ENCODE measurements at regions not wholly inside any gene's neighbourhood (a gene's known extent, or its start where the extent isn't known, plus 50 kb on each side); places are given as distances from the start of the nearest gene placed in this dataset.

DNA sequence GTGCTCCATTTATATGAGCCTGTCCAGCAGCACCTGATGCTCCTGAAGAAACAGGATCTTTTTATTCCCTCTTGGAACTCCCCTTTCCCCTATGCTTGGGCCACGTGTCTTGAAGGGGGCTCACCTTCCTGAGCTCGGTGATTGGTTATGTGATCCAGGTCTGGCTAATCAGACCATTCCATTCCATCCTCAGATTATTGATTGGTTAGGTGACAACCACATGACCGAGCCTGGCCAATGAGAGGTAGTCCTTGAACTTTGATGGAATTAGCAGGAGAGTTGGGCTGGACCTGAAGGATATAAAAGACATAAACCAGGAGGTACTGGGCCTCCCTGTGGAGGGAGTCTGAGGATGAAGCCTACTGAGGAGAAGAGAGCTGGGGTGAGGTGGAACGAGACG is 216.6 kb upstream of the LHX5 start:
- H3K4me3 ChIP-seq (ENCODE audit: low read depth, low read length), result no peak overlapping the region

DNA sequence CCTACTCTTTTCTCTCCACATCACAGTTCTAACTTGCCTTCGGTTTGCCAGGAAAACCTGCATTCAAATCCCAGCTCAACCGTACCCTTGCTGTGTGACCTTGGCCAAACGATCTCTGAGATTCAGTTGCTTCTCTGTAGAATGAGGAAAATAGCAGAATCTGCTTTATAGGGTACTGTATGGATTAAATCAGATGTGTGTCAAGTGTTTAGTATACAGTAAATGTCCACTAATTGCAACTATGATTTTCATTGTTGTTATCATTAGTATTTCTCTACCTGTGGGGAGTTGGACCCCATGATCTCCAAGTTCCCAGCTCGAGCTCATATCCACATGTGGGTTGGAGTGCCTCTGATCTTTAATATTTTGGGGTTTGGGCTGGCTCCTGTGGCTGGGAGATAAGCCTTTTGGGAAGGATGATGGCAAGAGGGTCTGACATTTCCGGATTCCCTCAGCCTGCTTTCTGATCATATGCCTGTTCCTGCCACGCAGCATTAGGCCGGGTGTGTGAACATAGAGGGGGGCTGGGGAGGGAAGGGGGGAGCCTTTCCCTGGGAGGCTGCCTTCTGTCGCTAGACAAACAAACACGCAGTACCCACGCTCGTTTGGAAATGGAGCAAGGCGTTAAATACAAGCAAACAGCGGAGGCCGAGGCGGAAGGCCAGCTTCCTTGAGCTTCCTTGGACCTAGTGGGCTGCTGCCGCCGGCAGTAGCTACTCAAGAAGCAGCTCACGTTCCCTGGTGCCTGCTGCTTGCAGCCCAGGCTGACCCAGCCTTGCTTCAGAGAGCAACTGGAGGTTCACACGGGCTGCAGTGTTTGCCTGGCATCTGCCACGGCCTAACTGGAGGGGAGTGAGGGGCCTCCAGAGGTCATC is 213.5 kb upstream of the LHX5 start:
- no peak overlapping the region for H3K4me3 ChIP-seq (ENCODE audit: low read depth, low read length)

DNA sequence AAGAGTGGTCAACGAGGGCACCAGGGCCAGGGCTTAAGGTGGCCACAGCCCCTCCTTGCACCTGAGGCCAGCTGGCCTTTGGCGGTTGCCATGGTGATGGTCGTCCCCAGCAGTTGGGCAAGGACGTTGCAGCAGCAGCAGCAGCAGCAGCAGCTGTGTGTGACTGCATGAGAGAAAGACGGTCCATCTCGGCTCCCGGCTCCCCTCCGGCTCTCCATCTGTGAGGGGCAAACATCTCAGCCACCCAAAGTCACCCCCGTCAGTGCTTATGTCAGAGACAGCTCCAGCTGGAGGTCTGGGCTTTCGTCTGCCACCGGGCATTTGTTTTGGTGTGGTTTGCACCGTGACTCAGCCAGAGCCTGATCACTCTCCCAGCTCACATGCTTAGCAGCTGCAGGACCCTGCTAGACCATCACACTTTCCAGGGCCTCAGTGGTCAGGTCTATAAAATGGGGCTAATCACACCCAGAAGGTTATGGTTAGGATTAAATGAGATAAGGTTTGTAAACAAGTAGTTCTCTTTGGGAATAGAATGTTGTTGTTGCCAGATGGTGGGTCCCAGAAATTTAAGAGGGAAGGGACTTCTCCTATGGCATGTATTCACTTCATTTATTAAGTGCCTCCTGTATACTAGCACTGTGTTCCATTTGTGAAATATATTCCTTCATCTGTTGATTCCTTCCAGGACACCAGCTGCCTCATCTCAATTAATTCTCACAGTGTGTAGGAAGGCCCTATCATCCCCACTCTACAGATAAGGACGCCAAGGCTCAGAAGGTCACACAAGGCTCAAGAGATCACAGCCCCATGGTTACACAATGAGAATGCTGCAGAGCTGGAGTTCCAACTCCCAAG is 212.6 kb upstream of the LHX5 start:
- no peak overlapping the region for H3K4me3 ChIP-seq (ENCODE audit: low read depth, low read length)

DNA sequence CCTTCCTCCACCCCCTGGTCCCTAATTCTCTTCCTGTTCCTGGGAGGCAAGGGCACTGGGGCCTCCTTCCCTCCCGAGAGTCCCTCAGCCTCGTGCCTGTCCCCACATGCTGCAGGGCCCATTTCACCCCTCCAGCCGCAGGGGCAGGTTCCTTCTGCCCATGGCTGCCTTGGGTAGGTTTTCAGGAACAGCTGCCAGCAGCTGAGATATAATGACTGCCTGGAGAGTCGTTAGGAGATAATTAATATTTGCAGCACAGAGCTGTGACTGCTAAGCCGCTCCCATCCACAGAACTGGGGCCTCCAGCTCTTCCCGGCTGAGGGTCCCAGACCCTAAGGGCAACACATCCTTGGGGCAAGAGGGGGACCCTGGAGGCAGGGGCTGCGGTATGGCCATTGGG is 211.9 kb upstream of the LHX5 start:
- no peak overlapping the region for H3K4me3 ChIP-seq (ENCODE audit: low read depth, low read length)

DNA sequence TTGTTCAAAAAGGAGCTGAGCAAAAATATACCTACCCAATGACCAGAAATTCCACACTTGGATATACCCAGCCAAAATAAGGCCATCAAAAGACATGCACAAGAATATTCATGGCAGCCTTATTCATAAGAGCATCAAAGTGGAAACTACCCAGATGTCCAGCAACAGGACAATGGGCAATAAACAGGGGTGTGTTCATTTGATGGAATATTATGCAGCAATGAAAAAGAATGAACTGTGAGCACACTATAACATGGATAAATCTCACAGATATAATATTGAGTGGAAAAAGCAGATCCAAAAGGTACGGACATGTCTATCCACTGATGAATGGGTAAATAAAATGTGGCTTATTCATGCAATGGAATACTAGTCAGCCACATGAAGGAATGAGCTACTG is 209.2 kb upstream of the LHX5 start:
- no peak overlapping the region for H3K4me3 ChIP-seq (ENCODE audit: low read depth, low read length)

DNA sequence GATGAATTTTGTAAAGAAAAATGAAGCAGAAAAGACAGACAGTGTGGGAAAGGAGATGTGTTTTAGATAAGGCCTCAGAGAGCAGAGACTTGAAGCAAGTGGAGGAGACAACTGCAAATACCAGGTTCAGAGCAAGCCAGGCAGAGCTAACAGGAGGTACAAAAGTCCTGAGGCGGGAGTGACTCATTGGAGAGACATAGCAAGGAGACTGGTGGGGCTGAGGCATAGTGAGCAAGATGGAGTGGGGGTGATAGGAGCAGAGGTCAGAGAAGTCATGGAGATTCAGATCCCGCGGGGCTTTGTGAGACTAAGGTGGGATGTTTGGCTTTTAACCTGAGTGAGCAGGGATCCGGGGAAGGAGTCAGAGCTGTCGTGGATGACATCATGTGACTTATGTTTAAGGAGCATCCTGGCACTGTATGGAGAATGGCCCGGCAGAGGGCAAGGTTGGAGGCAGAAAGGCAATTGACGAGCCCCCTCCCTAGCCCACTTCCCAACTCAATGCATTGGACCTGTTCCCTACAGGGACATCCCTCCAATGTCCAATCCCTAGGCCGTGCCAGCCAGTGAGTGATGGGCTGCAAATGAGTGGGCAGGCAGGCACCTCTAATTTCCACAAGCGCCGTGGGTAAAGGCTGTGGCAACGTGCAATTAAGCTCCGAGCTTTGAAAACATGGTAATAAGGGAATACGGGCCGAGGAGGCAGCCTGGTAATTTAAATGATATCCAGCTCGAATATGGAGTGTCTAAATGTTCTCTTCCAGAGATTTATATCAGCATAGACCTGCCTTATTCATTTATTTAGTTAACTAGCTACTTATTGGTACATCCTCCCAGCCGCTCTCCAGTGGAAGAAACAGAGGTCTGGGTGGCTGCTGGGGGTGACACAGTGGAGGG is 206.8 kb upstream of the LHX5 start:
- no peak overlapping the region for H3K4me3 ChIP-seq (ENCODE audit: low read depth, low read length)

DNA sequence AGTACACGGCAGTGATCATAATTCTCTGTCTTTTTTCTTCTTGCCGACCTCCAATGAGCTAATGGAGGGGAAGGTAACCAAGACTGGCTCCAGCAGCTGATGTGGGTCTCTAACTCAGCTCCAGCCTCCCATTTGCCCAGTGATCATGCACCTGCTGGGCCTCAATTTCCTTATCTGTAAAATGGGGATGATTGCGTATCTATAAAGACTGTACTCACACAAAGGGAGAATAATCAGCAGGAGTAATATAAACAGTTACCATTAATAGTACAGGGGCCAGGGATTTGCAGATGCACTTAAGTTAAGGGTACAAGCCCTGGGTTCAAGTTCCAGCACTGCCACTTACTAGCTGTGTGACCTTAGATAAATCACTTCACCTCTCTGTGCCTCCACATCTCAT is 204.9 kb upstream of the LHX5 start:
- no peak overlapping the region for H3K4me3 ChIP-seq (ENCODE audit: low read depth, low read length)

DNA sequence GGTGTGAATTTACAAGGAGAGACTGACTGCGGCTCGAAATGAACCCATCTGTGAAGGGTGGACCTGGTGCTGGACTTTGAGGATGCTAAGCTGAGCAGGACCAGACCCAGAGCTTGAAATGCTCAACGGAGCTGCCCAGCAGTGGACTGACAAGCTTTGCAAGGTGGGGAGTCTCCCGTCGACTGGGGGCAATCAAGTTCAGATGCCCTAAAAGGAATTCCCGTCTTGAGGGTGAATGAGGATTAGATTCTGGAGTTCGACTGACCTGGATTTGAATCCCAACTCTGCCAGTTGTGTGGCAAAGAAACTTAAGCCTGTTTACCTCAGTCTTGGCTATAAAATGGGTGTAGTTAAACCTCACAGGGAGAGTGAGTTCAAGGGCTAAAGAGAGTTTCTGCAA is 204.4 kb upstream of the LHX5 start:
- H3K4me3 ChIP-seq (ENCODE audit: low read depth, low read length), result no peak overlapping the region

DNA sequence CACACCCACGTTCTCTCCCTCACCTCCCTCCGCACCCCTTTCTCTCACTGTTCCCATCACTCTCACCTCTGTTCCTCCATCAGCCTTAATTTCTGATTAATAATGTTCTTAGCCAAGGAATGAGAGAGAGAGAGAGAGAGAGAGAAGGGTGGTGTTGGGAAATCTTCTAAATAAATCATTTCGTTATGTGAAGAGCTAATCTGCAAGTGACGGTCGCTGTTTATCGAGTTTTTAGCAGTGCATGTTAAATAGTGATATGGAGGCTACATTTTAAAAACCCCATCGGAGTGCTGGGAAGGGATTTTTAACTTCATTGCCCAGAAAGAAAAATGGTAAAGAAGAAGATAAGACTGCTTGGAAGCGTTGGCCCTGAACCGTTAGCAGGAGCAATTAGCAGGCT is 203.3 kb upstream of the LHX5 start:
- H3K4me3 ChIP-seq (ENCODE audit: low read depth, low read length), result no peak overlapping the region

DNA sequence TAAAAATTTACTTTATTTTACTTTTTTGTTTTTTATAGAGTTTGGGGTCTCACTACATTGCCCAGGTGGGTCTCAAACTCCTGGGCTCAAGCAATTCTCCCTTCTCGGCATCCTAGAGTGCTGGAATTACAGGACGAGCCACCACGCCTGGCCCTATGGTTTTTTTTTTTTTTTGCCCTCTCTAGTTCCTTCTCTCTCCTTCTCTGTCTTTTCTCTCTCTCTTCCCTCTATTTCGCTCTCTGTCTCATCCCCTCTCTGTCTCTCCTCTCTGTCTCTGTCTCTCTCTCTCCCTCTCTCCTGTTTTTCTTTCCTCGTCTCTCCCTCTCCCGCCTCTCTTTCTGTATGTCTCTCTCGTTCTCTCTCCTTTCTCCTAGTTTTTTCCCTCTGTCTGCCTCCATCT is 202.6 kb upstream of the LHX5 start:
- no peak overlapping the region for H3K4me3 ChIP-seq (ENCODE audit: low read depth, low read length)

DNA sequence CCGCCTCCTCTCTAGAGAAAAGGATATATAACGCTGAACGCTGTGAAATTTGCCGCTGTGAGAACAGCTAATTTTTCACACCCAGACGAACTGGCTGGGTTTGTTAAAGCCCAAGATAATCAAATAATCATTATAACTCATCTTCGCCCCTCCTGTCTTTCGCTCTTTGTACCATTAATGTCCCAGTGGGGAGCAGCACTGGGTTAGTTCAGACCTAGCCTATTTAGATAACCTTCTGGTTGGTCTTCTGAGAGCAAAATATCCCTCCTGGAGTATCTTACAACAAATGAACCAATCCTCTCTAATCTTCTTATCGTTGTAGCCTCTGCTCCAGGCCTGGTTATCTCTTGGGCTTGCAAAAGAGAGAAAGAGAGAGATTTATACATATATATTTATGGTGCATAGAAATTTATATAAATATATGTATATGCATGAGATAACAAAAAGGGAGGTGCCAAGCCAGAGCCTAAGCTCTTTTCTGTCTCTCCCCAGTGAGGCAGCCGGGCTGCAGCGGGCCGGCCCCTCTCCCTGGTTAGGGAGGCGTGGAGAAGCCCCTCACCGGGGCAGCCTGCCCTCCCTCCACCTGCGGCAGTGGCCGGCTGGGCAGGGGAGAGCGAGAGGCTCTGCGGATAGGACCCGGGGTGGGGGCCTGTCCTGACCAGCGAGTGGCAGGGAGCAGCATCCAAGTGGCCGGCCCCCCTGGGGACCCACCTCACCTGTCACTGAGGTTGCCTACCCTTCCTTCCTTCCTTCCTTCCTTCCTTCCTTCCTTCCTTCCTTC is 202.0 kb upstream of the LHX5 start:
- no peak overlapping the region for H3K4me3 ChIP-seq (ENCODE audit: low read depth, low read length)

DNA sequence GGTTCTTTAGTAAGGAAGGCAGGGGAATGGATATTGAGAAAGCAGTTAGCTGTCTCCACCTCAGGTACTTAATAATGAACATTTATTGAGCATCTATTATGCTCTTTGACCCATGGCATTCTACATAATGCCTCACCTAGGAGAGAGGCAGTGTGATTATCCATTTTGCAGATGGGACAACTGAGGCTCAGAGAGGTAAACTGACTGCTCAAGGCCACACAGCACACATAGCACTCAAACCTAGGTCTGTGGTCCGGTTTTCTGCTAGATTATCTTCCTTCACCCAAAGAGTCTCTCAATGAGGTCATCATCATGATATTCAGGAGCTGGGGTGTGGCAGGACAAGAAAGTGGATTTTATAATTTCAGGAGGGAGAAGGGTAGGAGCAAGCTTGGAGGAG is 199.1 kb upstream of the LHX5 start:
- H3K4me3 ChIP-seq (ENCODE audit: low read depth, low read length), result no peak overlapping the region

DNA sequence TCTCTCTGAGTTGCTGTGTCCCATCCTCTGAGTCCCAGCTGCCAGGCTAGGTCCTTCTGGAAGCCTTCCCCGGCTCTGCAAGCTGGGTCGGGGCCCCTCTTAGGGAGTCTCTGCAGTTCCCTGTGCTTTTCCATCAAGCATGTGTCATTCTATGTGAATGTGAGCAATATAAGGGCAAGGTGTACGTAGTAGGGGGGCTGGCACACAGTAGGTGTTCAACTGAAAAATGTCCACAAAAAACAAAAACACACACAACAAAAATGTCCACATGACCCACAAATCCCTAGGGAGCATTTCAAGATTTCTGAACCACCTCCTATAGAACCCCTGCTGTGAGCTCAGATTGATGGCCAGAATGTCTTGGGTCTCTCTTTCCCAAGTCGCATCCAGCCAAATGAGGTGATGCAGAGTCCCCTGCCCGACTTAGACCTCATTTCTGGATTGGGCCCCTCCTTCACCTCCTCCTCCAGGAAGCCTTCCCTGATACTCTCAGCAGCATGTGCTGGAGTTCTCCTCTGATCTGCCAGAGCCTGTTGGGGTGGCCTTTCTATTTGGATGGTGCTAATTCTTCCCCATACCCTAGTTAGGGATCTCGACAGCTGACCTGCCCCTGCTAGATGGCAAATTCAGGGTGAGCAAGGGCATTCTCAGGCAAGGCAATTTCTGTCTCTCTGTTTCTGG is 196.1 kb upstream of the LHX5 start:
- no peak overlapping the region for H3K4me3 ChIP-seq (ENCODE audit: low read depth, low read length)

DNA sequence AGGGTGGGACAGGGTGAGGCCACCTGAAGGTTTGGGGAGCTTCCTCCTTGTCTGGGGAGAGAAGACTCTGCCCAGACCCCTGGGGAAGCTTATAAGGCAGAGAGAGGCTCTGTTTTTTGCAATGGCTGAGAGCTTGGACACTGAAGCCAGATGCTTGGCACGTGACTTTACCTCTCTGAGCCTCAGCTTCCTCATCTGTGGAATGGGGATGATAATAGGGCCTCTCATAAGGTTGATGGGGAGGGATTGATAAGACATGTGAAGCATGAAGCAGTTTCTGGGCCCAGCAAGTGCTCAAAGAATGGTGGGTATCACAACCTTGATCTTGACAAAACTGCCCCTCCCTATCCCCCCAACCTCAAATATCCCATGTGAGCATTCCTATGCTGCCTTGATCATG is 195.4 kb upstream of the LHX5 start:
- H3K4me3 ChIP-seq (ENCODE audit: low read depth, low read length), result no peak overlapping the region

DNA sequence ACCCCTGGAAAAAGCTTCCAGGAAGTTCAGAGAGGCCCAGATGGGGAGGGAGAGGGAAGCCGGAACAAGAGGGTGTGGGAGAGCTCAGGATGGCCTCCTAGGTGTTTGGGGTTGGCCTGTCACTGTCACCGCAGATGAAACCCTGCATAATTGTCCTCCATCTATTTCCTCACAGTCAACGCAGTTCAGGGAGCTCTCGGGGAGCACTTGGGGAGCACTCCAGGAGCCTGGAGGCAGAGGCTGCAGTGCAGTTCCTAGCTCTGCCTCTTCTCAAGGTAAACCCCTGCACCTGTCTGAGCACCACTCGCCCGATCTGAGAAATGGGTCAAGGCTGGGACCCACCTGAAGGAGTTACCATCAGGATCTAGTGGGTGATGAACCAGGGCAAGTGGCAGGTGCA is 194.6 kb upstream of the LHX5 start:
- H3K4me3 ChIP-seq (ENCODE audit: low read depth, low read length), result no peak overlapping the region

DNA sequence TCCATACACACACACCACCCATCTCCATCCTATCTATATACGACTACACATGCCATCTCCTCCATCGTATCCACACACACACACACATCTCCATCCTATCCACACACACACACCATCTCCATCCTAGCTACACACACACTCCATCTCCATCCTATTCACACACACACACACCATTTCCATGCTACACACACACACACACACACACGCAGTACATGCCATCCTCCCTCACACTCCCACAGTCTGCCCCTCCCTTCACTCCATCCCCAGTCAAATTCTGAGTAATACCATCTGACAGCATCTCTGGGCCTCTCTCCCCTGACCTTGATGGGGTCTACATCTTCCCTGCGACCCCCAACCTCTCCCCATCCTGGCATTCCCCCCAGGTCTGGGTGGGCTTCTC is 193.8 kb upstream of the LHX5 start:
- H3K4me3 ChIP-seq (ENCODE audit: low read depth, low read length), result no peak overlapping the region

DNA sequence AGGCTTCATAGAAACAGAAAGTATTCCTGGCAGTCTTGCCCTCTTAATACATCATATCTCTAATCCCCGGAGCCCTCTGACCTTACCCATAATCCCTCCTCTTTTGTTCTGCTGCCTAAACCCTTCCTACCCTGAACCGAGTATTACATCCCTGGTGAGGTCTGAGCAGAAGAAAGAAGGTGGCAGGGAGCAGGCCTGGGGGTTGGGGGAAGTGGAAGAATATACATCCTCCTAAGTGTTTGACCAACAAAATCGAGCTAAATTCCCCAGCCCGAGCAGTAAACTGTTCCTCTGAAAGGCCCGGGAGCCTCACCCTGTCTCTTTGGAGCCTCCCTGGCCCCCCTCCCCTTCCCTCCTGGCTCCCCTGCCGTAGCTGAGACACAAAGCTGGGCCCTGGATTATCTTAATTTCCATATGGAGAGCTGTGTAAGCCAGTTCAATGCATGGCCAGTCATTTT is 192.6 kb upstream of the LHX5 start:
- no peak overlapping the region for H3K4me3 ChIP-seq (ENCODE audit: low read depth, low read length)

DNA sequence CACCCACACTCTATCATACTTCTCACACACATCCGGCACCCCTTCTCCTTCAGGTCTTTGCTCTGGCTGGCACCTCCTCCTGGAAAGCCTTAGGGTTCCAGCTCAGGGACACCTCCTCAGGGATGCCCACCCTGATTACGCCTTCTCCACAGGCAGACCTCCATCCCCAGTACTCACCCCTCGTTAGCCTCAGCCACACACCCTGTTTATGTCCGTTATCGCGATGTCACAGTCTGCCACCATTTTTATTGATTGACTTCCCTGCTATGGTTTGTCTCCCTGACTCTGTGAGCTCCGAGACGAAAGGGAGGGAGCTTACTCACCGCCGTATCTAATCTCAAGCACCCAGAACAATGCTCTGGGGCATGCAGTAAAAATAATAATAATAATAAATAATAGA is 191.7 kb upstream of the LHX5 start:
- H3K4me3 ChIP-seq (ENCODE audit: low read depth, low read length), result no peak overlapping the region

DNA sequence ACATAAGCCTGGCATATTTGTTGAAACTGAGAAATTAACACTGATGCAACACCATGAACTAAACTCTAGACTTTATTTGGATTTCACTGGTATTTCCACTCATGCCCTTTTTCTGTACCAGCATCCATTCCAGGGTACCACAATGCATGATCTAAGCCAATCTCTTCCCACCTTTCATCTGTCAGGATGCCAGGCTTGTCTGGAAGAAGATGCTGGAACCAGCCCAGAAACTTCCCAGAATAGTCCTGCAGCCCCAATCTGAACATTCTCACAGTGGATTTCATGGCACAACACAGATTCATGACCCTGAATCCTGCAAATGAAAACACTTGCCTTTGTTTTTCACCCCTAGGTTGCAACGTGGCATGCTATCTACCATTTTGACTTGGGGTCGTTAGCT is 189.3 kb upstream of the LHX5 start:
- H3K4me3 ChIP-seq (ENCODE audit: low read depth, low read length), result no peak overlapping the region

DNA sequence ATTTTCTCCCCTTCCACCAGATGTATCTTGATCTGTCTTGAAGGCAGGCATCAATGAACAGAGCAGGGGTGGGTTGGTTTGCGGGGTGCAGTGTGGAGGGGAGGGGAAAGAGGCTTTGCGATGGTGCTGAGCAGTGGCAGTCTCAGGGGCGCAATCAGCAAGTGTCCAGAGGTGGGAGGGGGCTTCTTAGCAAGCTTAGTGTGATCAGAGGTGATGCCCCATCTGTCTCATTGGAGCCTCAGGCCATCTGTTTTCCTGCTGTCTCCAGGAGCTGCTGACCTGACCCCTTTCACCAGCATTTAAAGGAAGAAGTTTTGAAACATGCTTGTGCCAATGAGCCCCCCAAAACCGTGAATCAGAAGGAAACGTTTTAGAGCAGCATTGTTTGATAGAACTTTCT is 187.7 kb upstream of the LHX5 start:
- H3K4me3 ChIP-seq (ENCODE audit: low read depth, low read length), result no peak overlapping the region

Measured in iPS-11a (cell line).